Spleen (tissue), 7 donors: ENCODE measurements at regions not wholly inside any gene's neighbourhood (a gene's known extent, or its start where the extent isn't known, plus 50 kb on each side); places are given as distances from the start of the nearest gene placed in this dataset.

ENCODE experiments used
- POLR2A ChIP-seq, 3 donors: fragments of 450-650 bp; IDR thresholded peaks; one replicate each; pipeline ENCODE4 v1.5.1; 2017; ENCODE audit warnings: antibody characterized with exemption in 3 of 3, mild to moderate bottlenecking in 1 of 3
- TF ChIP-seq, protein P1 (sequence below), 11 experiments: fragments of 200-600 bp in 7 of 11; fragments of 450-650 bp in 4 of 11; sonication (generic) in 4 of 11; IDR thresholded peaks in 8 of 11; conservative IDR thresholded peaks in 3 of 11; 1 replicate in 7 of 11; 2 replicates in 4 of 11; pipeline versions ENCODE4 v1.4.0 to v1.8.0; 2016 to 2021; ENCODE audit warnings: antibody characterized with exemption in 11 of 11, inconsistent platforms in 4 of 11, mild to moderate bottlenecking in 1 of 11
- donor health status: DM: no; HTN: no; CAD: no; lungs with moderate emphysema.
- donor health status: DM: no; HTN: no; CAD: no.
- donor health status: DM: no; HTN: no; CAD: no.

DNA sequence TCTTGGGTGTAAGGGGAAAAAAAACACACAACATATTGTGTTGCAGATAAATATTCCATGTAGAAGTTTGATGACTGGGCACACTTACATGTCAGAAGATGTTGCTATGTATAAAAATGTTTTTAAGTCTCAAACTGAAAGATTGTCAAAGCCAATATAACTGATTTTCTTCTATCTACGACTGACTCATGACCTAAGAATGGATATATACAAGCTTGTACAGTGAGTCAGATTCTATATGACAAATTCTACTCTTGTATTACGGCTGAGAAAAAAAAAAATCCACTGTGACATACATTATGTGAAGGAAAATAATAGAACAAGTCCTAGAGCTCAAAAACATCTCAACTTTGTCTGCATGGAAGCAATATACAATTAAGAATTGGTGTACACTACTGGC, 343.0 kb upstream of the PCDH15 start:
- TF ChIP-seq, protein P1, sequence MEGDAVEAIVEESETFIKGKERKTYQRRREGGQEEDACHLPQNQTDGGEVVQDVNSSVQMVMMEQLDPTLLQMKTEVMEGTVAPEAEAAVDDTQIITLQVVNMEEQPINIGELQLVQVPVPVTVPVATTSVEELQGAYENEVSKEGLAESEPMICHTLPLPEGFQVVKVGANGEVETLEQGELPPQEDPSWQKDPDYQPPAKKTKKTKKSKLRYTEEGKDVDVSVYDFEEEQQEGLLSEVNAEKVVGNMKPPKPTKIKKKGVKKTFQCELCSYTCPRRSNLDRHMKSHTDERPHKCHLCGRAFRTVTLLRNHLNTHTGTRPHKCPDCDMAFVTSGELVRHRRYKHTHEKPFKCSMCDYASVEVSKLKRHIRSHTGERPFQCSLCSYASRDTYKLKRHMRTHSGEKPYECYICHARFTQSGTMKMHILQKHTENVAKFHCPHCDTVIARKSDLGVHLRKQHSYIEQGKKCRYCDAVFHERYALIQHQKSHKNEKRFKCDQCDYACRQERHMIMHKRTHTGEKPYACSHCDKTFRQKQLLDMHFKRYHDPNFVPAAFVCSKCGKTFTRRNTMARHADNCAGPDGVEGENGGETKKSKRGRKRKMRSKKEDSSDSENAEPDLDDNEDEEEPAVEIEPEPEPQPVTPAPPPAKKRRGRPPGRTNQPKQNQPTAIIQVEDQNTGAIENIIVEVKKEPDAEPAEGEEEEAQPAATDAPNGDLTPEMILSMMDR (IDR thresholded peaks at IDR 0.05 in 8 of 11, conservative IDR thresholded peaks at IDR 0.05 in 3 of 11), result no peak
- TF ChIP-seq POLR2A (IDR thresholded peaks at IDR 0.05), result no peak
